22Rv1 (cell line): ENCODE measurements at regions not wholly inside any gene's neighbourhood (a gene's known extent, or its start where the extent isn't known, plus 50 kb on each side); places are given as distances from the start of the nearest gene placed in this dataset.

Source experiments
- H3K27ac ChIP-seq: fragments of 450-650 bp; 2 replicates; pipeline ENCODE4 v1.5.1; 2017
- CTCF ChIP-seq: fragments of 450-650 bp; IDR thresholded peaks from 2 replicates; pipeline ENCODE4 v1.5.1; 2017; ENCODE audit warnings: mild to moderate bottlenecking
- ZFX ChIP-seq: fragments of 450-650 bp; IDR thresholded peaks from 2 replicates; pipeline ENCODE4 v1.6.1; 2017; ENCODE audit warnings: antibody characterized with exemption, borderline replicate concordance

- TF ChIP-seq CTCF = no peak
- no peak for TF ChIP-seq ZFX
- H3K27ac ChIP-seq = no peak overlapping the region
Observed at GRCh38 chr3:132786890-132787289, 64.7 kb upstream of the NPHP3 start.

GRCh38 chr3:132785292-132785691 lies 63.1 kb upstream of the NPHP3 start:
- no peak for TF ChIP-seq CTCF
- TF ChIP-seq ZFX = no peak

GRCh38 chr3:132784502-132785025 lies 62.4 kb upstream of the NPHP3 start:
- no peak overlapping the region for H3K27ac ChIP-seq
- TF ChIP-seq CTCF = no peak
- TF ChIP-seq ZFX = no peak

More at GRCh38 chr3:132785292-132785691, 63.1 kb upstream of the NPHP3 start:
- H3K27ac ChIP-seq = no peak overlapping the region

- no peak overlapping the region for H3K27ac ChIP-seq
- TF ChIP-seq ZFX = no peak
- no peak for TF ChIP-seq CTCF
Observed at GRCh38 chr3:132783152-132783551, 60.9 kb upstream of the NPHP3 start.

GRCh38 chr3:132781922-132782321 lies 59.7 kb upstream of the NPHP3 start:
- no peak overlapping the region for H3K27ac ChIP-seq
- TF ChIP-seq CTCF (no peak), ZFX (no peak)

- no peak overlapping the region for H3K27ac ChIP-seq
- TF ChIP-seq CTCF = no peak
- TF ChIP-seq ZFX = no peak
Observed at GRCh38 chr3:132777171-132777570, 55.0 kb upstream of the NPHP3 start.

- TF ChIP-seq ZFX (no peak), CTCF (no peak)
- no peak overlapping the region for H3K27ac ChIP-seq
Observed at GRCh38 chr3:132773071-132773619, 50.9 kb upstream of the NPHP3 start.
